GM19240 (cell line): ENCODE measurements at regions not wholly inside any gene's neighbourhood (a gene's known extent, or its start where the extent isn't known, plus 50 kb on each side); places are given as distances from the start of the nearest gene placed in this dataset.
"Not testable (repeated sequence)": the region's sequence is repeated elsewhere in the genome, so short reads cannot be mapped to it uniquely, and the experiment has no call there.

Experiments
- DNase-seq: peaks from one replicate; pipeline ENCODE4 v3.0.0; 2011; ENCODE audit warnings: low spot score; ENCODE audit not compliant: insufficient read length

- DNase-seq = no peak
Observed at GRCh38 chr6:150299873-150300485, 68.8 kb upstream of the IYD start.

GRCh38 chr6:150301846-150302519, 66.8 kb upstream of the IYD start:
- peak; percentile 17 for DNase-seq

- no peak for DNase-seq
Observed at GRCh38 chr6:150302520-150303176, 66.2 kb upstream of the IYD start.

- no peak for DNase-seq
Observed at GRCh38 chr6:150303256-150303655, 65.6 kb upstream of the IYD start.

GRCh38 chr6:150304429-150304828, 64.4 kb upstream of the IYD start:
- DNase-seq = no peak

GRCh38 chr6:150306290-150306689, 62.5 kb upstream of the IYD start:
- no peak for DNase-seq

GRCh38 chr6:150307520-150307919, 61.3 kb upstream of the IYD start:
- DNase-seq = no peak

- DNase-seq = no peak
Observed at GRCh38 chr6:150308812-150309645, 59.8 kb upstream of the IYD start.

- no peak for DNase-seq
Observed at GRCh38 chr6:150310539-150310938, 58.3 kb upstream of the IYD start.

GRCh38 chr6:150311149-150311944, 57.5 kb upstream of the IYD start:
- DNase-seq = not testable (repeated sequence)

- no peak for DNase-seq
Observed at GRCh38 chr6:150312395-150312794, 56.4 kb upstream of the IYD start.

- DNase-seq = no peak
Observed at GRCh38 chr6:150312844-150313584, 55.8 kb upstream of the IYD start.

- no peak for DNase-seq
Observed at GRCh38 chr6:150313781-150314180, 55.0 kb upstream of the IYD start.

GRCh38 chr6:150314230-150315188, 54.3 kb upstream of the IYD start:
- no peak for DNase-seq

- no peak for DNase-seq
Observed at GRCh38 chr6:150315626-150316025, 53.2 kb upstream of the IYD start.

GRCh38 chr6:150316936-150317335, 51.9 kb upstream of the IYD start:
- no peak for DNase-seq
